ENCODE measurements at regions not wholly inside any gene's neighbourhood (a gene's known extent, or its start where the extent isn't known, plus 50 kb on each side); places are given as distances from the start of the nearest gene placed in this dataset.

DNA sequence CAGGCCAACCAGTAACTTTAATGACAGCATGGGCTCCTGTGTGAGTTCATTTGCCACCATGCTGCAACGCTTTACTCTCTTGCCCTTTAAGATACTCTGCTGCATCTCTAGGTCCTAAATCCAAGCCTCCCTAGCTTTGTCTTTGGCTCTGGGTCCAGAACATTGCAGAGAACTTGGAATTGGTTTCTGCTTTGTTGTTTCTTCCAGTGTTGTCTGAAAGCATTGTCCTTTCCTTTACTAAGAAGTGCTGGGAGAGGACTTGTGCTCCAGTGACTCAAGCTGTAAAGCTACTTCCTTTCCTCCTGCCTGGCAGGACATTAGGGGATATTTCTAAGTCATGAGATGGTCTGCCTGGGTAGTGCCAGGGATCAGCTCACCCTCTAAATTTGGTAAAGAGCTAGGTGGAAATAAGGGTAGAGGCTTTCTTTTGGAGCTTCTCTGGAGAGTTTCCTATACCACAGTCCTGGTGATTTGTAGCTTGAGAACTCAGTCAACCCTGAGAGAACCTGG is 202.5 kb upstream of the CADM1 start:
- no peak for DNase-seq
- Histone ChIP-seq H3K4me1 (no peaks in the 10 kb centered on the region), H3K9me3 (no peaks in the 10 kb centered on the region), H3K27ac (peak overlapping the region in 2 of 4 donors; percentile 42 to 65), H3K36me3 (no peaks in the 10 kb centered on the region), H3K27me3 (no peaks in the 10 kb centered on the region), H3K4me3 (no peak overlapping the region)
- 95 to 100% methylated on average over 1 of the region's 1 CpG for WGBS, 2 donors
- peak in 1 of 2 donors; percentile 54 for ATAC-seq (ENCODE audit: low FRiP score in 2 of 2)
- no peak for TF ChIP-seq POLR2AphosphoS5 (IDR thresholded peaks at IDR 0.05)
- TF ChIP-seq EP300 (IDR thresholded peaks at IDR 0.05): no peak
- TF ChIP-seq POLR2A (IDR thresholded peaks at IDR 0.05): peak in 1 of 4 donors; percentile 31

DNA sequence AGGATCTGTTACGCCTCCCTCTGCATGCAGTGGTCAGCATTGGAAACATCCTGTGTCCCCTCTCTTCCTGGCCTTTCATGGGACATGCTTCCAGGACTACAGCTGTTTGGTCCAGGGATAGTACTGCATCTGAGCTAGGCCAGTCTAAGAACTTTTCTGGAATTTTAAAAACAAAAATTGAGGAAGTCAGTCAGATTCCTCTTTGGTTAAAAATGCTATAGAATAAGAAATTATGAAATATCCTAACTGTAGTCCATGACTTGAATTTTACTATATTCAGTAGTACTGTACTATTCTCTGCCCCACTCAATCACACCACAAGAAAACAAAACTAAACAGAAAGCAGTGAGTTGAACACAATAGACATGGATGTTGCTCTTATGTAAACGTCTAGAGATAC is 201.0 kb upstream of the CADM1 start:
- Histone ChIP-seq H3K27ac (no peak overlapping the region), H3K36me3 (no peaks in the 10 kb centered on the region), H3K27me3 (no peaks in the 10 kb centered on the region), H3K4me1 (no peaks in the 10 kb centered on the region), H3K9me3 (no peaks in the 10 kb centered on the region), H3K4me3 (no peak overlapping the region)
- DNase-seq (no peak), ATAC-seq (ENCODE audit: low FRiP score in 2 of 2) (no peak)
- TF ChIP-seq, protein P1, sequence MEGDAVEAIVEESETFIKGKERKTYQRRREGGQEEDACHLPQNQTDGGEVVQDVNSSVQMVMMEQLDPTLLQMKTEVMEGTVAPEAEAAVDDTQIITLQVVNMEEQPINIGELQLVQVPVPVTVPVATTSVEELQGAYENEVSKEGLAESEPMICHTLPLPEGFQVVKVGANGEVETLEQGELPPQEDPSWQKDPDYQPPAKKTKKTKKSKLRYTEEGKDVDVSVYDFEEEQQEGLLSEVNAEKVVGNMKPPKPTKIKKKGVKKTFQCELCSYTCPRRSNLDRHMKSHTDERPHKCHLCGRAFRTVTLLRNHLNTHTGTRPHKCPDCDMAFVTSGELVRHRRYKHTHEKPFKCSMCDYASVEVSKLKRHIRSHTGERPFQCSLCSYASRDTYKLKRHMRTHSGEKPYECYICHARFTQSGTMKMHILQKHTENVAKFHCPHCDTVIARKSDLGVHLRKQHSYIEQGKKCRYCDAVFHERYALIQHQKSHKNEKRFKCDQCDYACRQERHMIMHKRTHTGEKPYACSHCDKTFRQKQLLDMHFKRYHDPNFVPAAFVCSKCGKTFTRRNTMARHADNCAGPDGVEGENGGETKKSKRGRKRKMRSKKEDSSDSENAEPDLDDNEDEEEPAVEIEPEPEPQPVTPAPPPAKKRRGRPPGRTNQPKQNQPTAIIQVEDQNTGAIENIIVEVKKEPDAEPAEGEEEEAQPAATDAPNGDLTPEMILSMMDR (IDR thresholded peaks at IDR 0.05): no peak
- 59 to 61% methylated on average over 2 of the region's 2 CpGs for WGBS, 2 donors

DNA sequence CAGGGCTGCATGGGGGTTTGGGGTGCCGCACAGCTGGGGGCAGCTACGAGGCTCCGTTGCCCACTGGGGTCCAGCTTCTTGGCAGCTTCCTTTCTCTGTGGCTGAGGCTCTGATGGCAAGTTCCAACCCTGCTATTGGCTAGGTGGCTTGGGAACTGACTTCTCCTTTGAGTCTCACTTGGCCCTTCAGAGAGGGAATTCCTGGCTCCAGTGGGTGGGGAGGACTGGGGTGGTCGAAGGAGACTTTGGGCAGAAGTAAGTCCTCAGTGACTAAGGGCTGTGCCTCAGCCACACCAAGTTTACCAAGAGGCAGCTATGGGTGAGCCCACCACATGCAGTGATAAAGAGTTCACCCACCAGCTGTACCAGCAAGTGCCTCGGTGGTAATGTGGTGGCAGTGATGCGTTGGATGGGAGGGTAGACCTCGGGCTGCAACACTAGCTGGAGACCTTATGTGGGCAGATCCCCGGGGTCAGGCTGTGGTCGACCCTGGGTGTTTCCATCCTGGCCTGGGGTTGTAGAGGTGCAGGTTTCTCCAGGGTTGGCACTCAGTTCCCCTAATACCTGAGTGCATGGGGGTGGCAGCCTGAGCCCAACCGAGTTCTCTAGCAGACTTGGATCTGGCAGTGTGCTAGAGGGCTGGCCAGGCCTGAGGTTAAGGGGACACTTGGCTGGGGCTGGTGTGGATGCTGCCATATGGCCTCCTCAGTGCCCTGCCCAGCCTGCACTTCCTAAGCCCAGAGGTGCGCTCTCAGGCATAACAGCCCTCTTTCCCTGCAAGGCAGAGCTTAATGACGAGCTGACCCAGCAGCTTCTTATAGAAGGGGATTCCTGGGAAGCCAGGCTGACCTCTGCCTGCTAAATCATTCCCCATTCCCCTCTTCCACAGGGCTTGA is 197.0 kb upstream of the CADM1 start:
- no peaks in the 10 kb centered on the region for H3K4me1 ChIP-seq
- no peaks in the 10 kb centered on the region for H3K36me3 ChIP-seq
- no peaks in the 10 kb centered on the region for H3K27me3 ChIP-seq
- TF ChIP-seq, protein P1 (IDR thresholded peaks at IDR 0.05): no peak
- TF ChIP-seq POLR2A (IDR thresholded peaks at IDR 0.05): no peak
- TF ChIP-seq POLR2AphosphoS5 (IDR thresholded peaks at IDR 0.05): no peak
- no peak for TF ChIP-seq EP300 (IDR thresholded peaks at IDR 0.05)
- no peak overlapping the region for H3K27ac ChIP-seq
- WGBS, 2 donors: 59 to 81% methylated on average over 5 to 11 of the region's 12 CpGs
- ATAC-seq (ENCODE audit: low FRiP score in 2 of 2) (no peak), DNase-seq (no peak)
- H3K9me3 ChIP-seq: no peaks in the 10 kb centered on the region
- no peak overlapping the region for H3K4me3 ChIP-seq

DNA sequence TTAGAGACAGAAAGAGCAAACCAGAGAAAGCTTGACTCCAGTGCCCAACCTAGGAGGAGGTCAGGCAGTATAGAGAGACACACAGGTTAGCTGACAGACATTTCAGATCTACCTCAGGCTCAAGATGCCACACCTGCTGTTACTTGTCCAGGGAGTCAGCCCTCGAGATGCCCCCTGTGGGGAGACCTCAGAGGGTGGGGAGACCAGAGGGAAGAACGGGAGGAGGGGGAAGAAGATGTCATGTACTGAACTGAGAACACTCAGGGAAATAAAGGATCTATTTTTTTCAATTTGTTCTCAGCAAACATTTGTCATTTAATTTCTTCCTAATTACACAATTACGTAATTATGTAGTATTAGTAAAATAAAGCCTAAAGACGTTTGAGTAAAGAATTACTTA is 196.3 kb upstream of the CADM1 start:
- no peaks in the 10 kb centered on the region for H3K36me3 ChIP-seq
- no peaks in the 10 kb centered on the region for H3K4me1 ChIP-seq
- ATAC-seq (ENCODE audit: low FRiP score in 2 of 2) (no peak), DNase-seq (no peak)
- 40 to 48% methylated on average over 4 of the region's 4 CpGs for WGBS, 2 donors
- H3K27ac ChIP-seq: no peak overlapping the region
- no peak overlapping the region for H3K4me3 ChIP-seq
- H3K9me3 ChIP-seq: no peaks in the 10 kb centered on the region
- no peak for TF ChIP-seq POLR2AphosphoS5 (IDR thresholded peaks at IDR 0.05)
- TF ChIP-seq, protein P1 (IDR thresholded peaks at IDR 0.05): no peak
- TF ChIP-seq POLR2A (IDR thresholded peaks at IDR 0.05): no peak
- H3K27me3 ChIP-seq: no peaks in the 10 kb centered on the region

DNA sequence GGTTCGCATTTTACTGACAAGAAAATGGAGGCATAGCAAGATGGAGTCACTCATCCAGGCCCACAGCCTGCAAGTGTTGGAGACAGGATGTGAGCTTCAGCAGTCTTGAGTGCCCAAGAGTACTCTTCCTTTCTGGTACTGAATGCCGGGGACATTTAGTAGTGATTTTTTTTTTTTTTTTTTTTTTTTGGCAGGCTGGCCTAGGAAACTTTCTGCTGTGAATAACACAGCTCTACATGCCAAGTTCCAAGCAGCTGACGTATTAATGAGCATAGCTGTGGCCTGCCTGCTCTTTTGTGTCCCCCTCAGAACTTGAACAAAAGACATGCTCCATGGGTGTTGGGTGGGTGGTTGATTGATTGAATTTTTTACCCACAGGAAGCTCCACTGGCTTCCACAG is 195.5 kb upstream of the CADM1 start:
- ATAC-seq (ENCODE audit: low FRiP score in 2 of 2) (peak in 1 of 2 donors; percentile 78), DNase-seq (no peak)
- 46 to 57% methylated on average over 3 of the region's 3 CpGs for WGBS, 2 donors
- Histone ChIP-seq H3K27ac (no peak overlapping the region), H3K9me3 (no peaks in the 10 kb centered on the region), H3K4me3 (no peak overlapping the region), H3K36me3 (no peaks in the 10 kb centered on the region), H3K27me3 (no peaks in the 10 kb centered on the region), H3K4me1 (no peaks in the 10 kb centered on the region)
- no peak for TF ChIP-seq EP300 (IDR thresholded peaks at IDR 0.05)
- TF ChIP-seq, protein P1 (IDR thresholded peaks at IDR 0.05): no peak
- TF ChIP-seq POLR2AphosphoS5 (IDR thresholded peaks at IDR 0.05): no peak
- TF ChIP-seq POLR2A (IDR thresholded peaks at IDR 0.05): no peak
